A549 (cell line): ENCODE measurements at regions not wholly inside any gene's neighbourhood (a gene's known extent, or its start where the extent isn't known, plus 50 kb on each side); places are given as distances from the start of the nearest gene placed in this dataset.

ENCODE experiments used
- ATAC-seq, 2 experiments: fragments of 200-7000 bp in 1 of 2; fragments of >200 bp in 1 of 2; cut with Nextera tagmentation in 1 of 2; cut with Tn5 transposase in 1 of 2; 3 replicates each; pipeline versions ENCODE4 v1.8.0 to v1.9.1; 2018 to 2020; ENCODE audit warnings: mild to moderate bottlenecking in 1 of 2, moderate library complexity in 1 of 2
- CTCF ChIA-PET: fragments of 300-600 bp; sonication (Branson Sonifier 250); formaldehyde crosslinking; extraction: SDS; loops from one replicate; lab custom pipeline; 2021; ENCODE audit warnings: antibody characterized with exemption, inconsistent platforms; lab: Yijun Ruan, JAX
- POLR2A ChIA-PET: fragments of 350-600 bp; formaldehyde crosslinking; extraction: SDS; loops from one replicate; lab custom pipeline; 2021; ENCODE audit warnings: antibody characterized with exemption, inconsistent platforms; lab: Yijun Ruan, JAX
- DNase-seq, 2 experiments: peaks; one replicate each; pipeline versions ENCODE4 v3.0.0 to v3.0.0-alpha.2; 2011 to 2016; ENCODE audit warnings: low read depth in 1 of 2, low spot score in 1 of 2
- FAIRE-seq: peaks from 2 replicates; lab custom pipeline; 2011; peaks lifted over from hg19 to GRCh38; lab: Jason Lieb, UNC
- H3K27ac ChIP-seq, 2 experiments: fragments of >200 bp; sonication (Bioruptor Twin); formaldehyde crosslinking; 3 replicates each; pipeline ENCODE4 v1.5.1; 2016 to 2017
- H3K4me1 ChIP-seq: fragments of >200 bp; sonication (Bioruptor Twin); formaldehyde crosslinking; 3 replicates; pipeline ENCODE4 v1.6.1; 2016
- H3K4me2 ChIP-seq: fragments of >200 bp; sonication (Bioruptor Twin); formaldehyde crosslinking; 3 replicates; pipeline ENCODE4 v1.6.1; 2016
- H3K4me3 ChIP-seq: fragments of >200 bp; sonication (Bioruptor Twin); formaldehyde crosslinking; 3 replicates; pipeline ENCODE4 v1.5.1; 2016
- H3K9me3 ChIP-seq: fragments of >200 bp; sonication (Bioruptor Twin); formaldehyde crosslinking; 3 replicates; pipeline ENCODE4 v1.6.1; 2016
- BHLHE40 ChIP-seq: IDR thresholded peaks from 2 replicates; pipeline ENCODE4 v1.6.1; 2012; ENCODE audit warnings: low read depth, low read length, inconsistent platforms
- CBX8 ChIP-seq: fragments of 200-600 bp; sonication (generic); IDR thresholded peaks from 2 replicates; pipeline ENCODE4 v1.6.1; 2016
- EHF ChIP-seq: fragments of 250-450 bp; sonication (Bioruptor Pico); IDR thresholded peaks from 2 replicates; pipeline ENCODE4 v1.5.0; 2020; ENCODE audit warnings: mild to moderate bottlenecking
- ELK1 ChIP-seq: fragments of 150-350 bp; IDR thresholded peaks from 2 replicates; pipeline ENCODE4 v1.6.1; 2014; ENCODE audit warnings: low read depth, mild to moderate bottlenecking, low read length
- FOSL2 ChIP-seq, 2 experiments: fragments of 450-650 bp in 1 of 2; fragments of >200 bp in 1 of 2; sonication (Bioruptor Twin) in 1 of 2; formaldehyde crosslinking; IDR thresholded peaks; 2 replicates each; pipeline versions ENCODE4 v1.5.0 to v1.6.1; 2016 to 2020; ENCODE audit warnings: mild to moderate bottlenecking in 1 of 2, moderate library complexity in 1 of 2
- GATA3 ChIP-seq: IDR thresholded peaks from 2 replicates; pipeline ENCODE4 v1.6.1; 2012; ENCODE audit warnings: borderline replicate concordance
- HDAC2 ChIP-seq: fragments of 200-600 bp; sonication (generic); IDR thresholded peaks from 2 replicates; pipeline ENCODE4 v1.6.1; 2016
- HEYL ChIP-seq: fragments of 250-450 bp; sonication (Bioruptor Pico); IDR thresholded peaks from 2 replicates; pipeline ENCODE4 v1.8.0; 2021; ENCODE audit warnings: mild to moderate bottlenecking, moderate library complexity
- HOXA7 ChIP-seq: fragments of 250-450 bp; sonication (Bioruptor Pico); IDR thresholded peaks from 2 replicates; pipeline ENCODE4 v1.5.0; 2020; ENCODE audit warnings: mild to moderate bottlenecking, moderate library complexity
- HOXB5 ChIP-seq: fragments of 250-450 bp; sonication (Bioruptor Pico); IDR thresholded peaks from 2 replicates; pipeline ENCODE4 v1.5.0; 2020; ENCODE audit warnings: mild to moderate bottlenecking, moderate library complexity
- JUNB ChIP-seq: fragments of >200 bp; sonication (Bioruptor Twin); formaldehyde crosslinking; IDR thresholded peaks from 2 replicates; pipeline ENCODE4 v1.6.1; 2016
- MAX ChIP-seq: IDR thresholded peaks from 2 replicates; pipeline ENCODE4 v1.6.1; 2012
- MYC ChIP-seq: IDR thresholded peaks from 2 replicates; pipeline ENCODE4 v1.6.1; 2012; ENCODE audit warnings: mild to moderate bottlenecking, inconsistent platforms, low read length, improper control_type of control experiment, borderline replicate concordance
- POLR2A ChIP-seq: IDR thresholded peaks from 2 replicates; pipeline ENCODE4 v1.6.1; 2012; ENCODE audit warnings: mild to moderate bottlenecking, low read length
- RCOR1 ChIP-seq: fragments of 150-350 bp; IDR thresholded peaks from 2 replicates; pipeline ENCODE4 v1.6.1; 2014; ENCODE audit warnings: antibody characterized with exemption, low read length, low read depth
- RNF2 ChIP-seq: fragments of 200-600 bp; sonication (generic); IDR thresholded peaks from 2 replicates; pipeline ENCODE4 v1.6.1; 2016; ENCODE audit warnings: low read depth, mild to moderate bottlenecking, antibody characterized with exemption, moderate library complexity, borderline replicate concordance
- SREBF2 ChIP-seq: fragments of 450-650 bp; IDR thresholded peaks from 2 replicates; pipeline ENCODE4 v1.6.1; 2014; ENCODE audit warnings: mild to moderate bottlenecking, moderate library complexity
- ZFP36 ChIP-seq: fragments of 450-650 bp; IDR thresholded peaks from 2 replicates; pipeline ENCODE4 v1.6.1; 2014; ENCODE audit warnings: borderline replicate concordance; ENCODE audit not compliant: partially characterized antibody
- ZNF302 ChIP-seq: fragments of 250-450 bp; sonication (Bioruptor Pico); IDR thresholded peaks from 2 replicates; pipeline ENCODE4 v1.9.0; 2021; ENCODE audit warnings: inconsistent platforms, mild to moderate bottlenecking, moderate library complexity
- WGBS: methylation state at CpG from one replicate; pipeline ENCODE4 v1.1.6; 2017; ENCODE audit errors: missing lambda C conversion rate; 5-methylcytosine and 5-hydroxymethylcytosine counted together
- TF ChIP-seq, protein P1 (sequence below): IDR thresholded peaks from 2 replicates; pipeline ENCODE4 v1.6.1; 2012
- TF ChIP-seq, protein P2 (sequence below): fragments of >200 bp; sonication (Bioruptor Twin); formaldehyde crosslinking; IDR thresholded peaks from 3 replicates; pipeline ENCODE4 v1.6.1; 2016

DNA sequence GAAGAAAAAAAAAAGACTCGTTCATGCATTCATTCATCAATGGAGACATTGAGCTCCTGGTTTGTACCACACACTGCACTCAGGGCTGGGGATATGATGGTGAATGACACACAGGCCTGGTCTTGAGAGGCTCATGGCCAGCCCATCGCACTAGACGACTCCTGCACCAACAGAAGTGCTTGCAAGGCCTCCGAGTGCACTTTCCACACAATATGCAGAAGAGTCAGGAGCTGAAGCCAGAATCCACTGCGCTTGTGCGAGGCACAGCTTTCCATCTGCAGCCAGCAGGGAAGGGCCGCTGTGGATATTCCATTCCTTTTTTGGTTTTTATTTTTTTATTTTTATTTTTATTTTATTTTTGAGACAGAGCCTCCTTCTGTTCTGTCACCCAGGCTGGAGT lies 192.4 kb downstream of the DICER1 start:
- ATAC-seq = no peak
- H3K27ac ChIP-seq = no peak overlapping the region
- no peaks in the 10 kb centered on the region for H3K9me3 ChIP-seq
- TF ChIP-seq HOXB5 (no peak), BHLHE40 (no peak), HEYL (CRISPR knock-in tag) (no peak), CBX8 (no peak), FOSL2 (IDR thresholded peaks at IDR 0.05) (no peak), FOSL2 (CRISPR knock-in tag; IDR thresholded peaks at IDR 0.05) (no peak), JUNB (no peak)
- TF ChIP-seq, protein P1, sequence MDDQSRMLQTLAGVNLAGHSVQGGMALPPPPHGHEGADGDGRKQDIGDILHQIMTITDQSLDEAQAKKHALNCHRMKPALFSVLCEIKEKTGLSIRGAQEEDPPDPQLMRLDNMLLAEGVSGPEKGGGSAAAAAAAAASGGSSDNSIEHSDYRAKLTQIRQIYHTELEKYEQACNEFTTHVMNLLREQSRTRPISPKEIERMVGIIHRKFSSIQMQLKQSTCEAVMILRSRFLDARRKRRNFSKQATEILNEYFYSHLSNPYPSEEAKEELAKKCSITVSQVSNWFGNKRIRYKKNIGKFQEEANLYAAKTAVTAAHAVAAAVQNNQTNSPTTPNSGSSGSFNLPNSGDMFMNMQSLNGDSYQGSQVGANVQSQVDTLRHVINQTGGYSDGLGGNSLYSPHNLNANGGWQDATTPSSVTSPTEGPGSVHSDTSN = no peak
- TF ChIP-seq, all 56 proteins: peak for 0
- WGBS = 35% methylated on average over 7 of the region's 7 CpGs
- Histone ChIP-seq H3K4me1 (no peaks in the 10 kb centered on the region), H3K4me3 (no peak overlapping the region), H3K4me2 (no peak overlapping the region)
- DNase-seq (no peak), FAIRE-seq (no peak)
- ChIA-PET POLR2A (no interaction called here), CTCF (interaction anchor here (0.5 to 1.8 kb wide), 2 partner anchors 26 to 1228 kb away, joined by 3 to 4 read pairs; no protein-coding TSS in a partner anchor)

GRCh38 chr14:94964181-94964580 lies 193.1 kb downstream of the DICER1 start:
- H3K4me2 ChIP-seq = no peak overlapping the region
- no peaks in the 10 kb centered on the region for H3K4me1 ChIP-seq
- 4% methylated on average over 3 of the region's 3 CpGs for WGBS
- POLR2A ChIA-PET = no interaction called here
- DNase-seq = no peak
- no peak for FAIRE-seq
- no peak overlapping the region for H3K27ac ChIP-seq
- H3K9me3 ChIP-seq = no peaks in the 10 kb centered on the region
- no peak for TF ChIP-seq GATA3
- TF ChIP-seq, protein P2, sequence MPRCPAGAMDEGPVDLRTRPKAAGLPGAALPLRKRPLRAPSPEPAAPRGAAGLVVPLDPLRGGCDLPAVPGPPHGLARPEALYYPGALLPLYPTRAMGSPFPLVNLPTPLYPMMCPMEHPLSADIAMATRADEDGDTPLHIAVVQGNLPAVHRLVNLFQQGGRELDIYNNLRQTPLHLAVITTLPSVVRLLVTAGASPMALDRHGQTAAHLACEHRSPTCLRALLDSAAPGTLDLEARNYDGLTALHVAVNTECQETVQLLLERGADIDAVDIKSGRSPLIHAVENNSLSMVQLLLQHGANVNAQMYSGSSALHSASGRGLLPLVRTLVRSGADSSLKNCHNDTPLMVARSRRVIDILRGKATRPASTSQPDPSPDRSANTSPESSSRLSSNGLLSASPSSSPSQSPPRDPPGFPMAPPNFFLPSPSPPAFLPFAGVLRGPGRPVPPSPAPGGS = no peak
- TF ChIP-seq HDAC2 = no peak
- no peak for TF ChIP-seq RCOR1
- no peak for TF ChIP-seq MYC
- no peak for TF ChIP-seq ZFP36
- no peak for TF ChIP-seq HOXA7 (CRISPR knock-in tag)
- no peak for TF ChIP-seq HOXB5
- no peak overlapping the region for H3K4me3 ChIP-seq
- no peak for ATAC-seq
- CTCF ChIA-PET = interaction anchor here (0.5 kb wide), 1 partner anchor 1227 kb away, joined by 3 read pairs; no protein-coding TSS in a partner anchor

- H3K9me3 ChIP-seq = no peaks in the 10 kb centered on the region
- ATAC-seq = no peak
- 24% methylated on average over 8 of the region's 8 CpGs for WGBS
- H3K4me2 ChIP-seq = no peak overlapping the region
- TF ChIP-seq EHF (no peak), SREBF2 (no peak), RCOR1 (no peak), MAX (no peak), RNF2 (no peak), ELK1 (no peak), ZNF302 (CRISPR knock-in tag) (no peak), POLR2A (no peak), FOSL2 (IDR thresholded peaks at IDR 0.05) (no peak), FOSL2 (CRISPR knock-in tag; IDR thresholded peaks at IDR 0.05) (no peak), ZFP36 (no peak)
- H3K27ac ChIP-seq = no peak overlapping the region
- H3K4me3 ChIP-seq = no peak overlapping the region
- ChIA-PET POLR2A (no interaction called here), CTCF (no interaction called here)
- DNase-seq = no peak
- H3K4me1 ChIP-seq = no peaks in the 10 kb centered on the region
- FAIRE-seq = no peak
Observed at GRCh38 chr14:94963051-94963450, 193.1 kb upstream of the GSC start.
